Lower lobe of right lung (tissue), 2 donors: ENCODE measurements at regions not wholly inside any gene's neighbourhood (a gene's known extent, or its start where the extent isn't known, plus 50 kb on each side); places are given as distances from the start of the nearest gene placed in this dataset.

Experiments
- ATAC-seq, 2 donors: fragments of 200-7000 bp; cut with Tn5 transposase; one replicate each; pipeline ENCODE4 v1.9.1; 2020 to 2022; ENCODE audit warnings: mild to moderate bottlenecking in 2 of 2, moderate library complexity in 2 of 2
- DNase-seq: peaks from one replicate; pipeline ENCODE4 v3.0.0-alpha.2; 2020
- H3K27ac ChIP-seq: fragments of 200-600 bp; one replicate; pipeline ENCODE4 v1.8.0; 2022
- H3K27me3 ChIP-seq: fragments of 200-600 bp; one replicate; pipeline ENCODE4 v1.8.0; 2022; ENCODE audit warnings: low read depth
- H3K36me3 ChIP-seq: fragments of 200-600 bp; one replicate; pipeline ENCODE4 v1.8.0; 2022; ENCODE audit warnings: mild to moderate bottlenecking
- H3K4me1 ChIP-seq: fragments of 200-600 bp; one replicate; pipeline ENCODE4 v1.8.0; 2022
- H3K4me3 ChIP-seq: fragments of 200-600 bp; one replicate; pipeline ENCODE4 v1.8.0; 2022; ENCODE audit warnings: mild to moderate bottlenecking
- H3K9me3 ChIP-seq: fragments of 200-600 bp; one replicate; pipeline ENCODE4 v1.8.0; 2022
- CTCF ChIP-seq: fragments of 200-600 bp; IDR thresholded peaks from one replicate; pipeline ENCODE4 v1.8.0; 2022; ENCODE audit warnings: antibody characterized with exemption, mild to moderate bottlenecking
- intact Hi-C: fragments of 100-400 bp; cut with DNase I; formaldehyde crosslinking; loops from one replicate; pipeline ENCODE4 v1.11.0; 2022
- donor health status: DM: no; HTN: yes; CAD: no; lungs with severe emphysema.

GRCh38 chr11:122430490-122430889 lies 225.0 kb upstream of the UBASH3B start:
- no peak for ATAC-seq

GRCh38 chr11:122426073-122426472 lies 229.4 kb upstream of the UBASH3B start:
- DNase-seq, result no peak

More at GRCh38 chr11:122430490-122430889, 225.0 kb upstream of the UBASH3B start:
- Histone ChIP-seq H3K27me3 (no peaks in the 10 kb centered on the region), H3K36me3 (no peaks in the 10 kb centered on the region), H3K4me3 (no peak overlapping the region), H3K27ac (no peak overlapping the region), H3K9me3 (no peaks in the 10 kb centered on the region), H3K4me1 (no peaks in the 10 kb centered on the region)
- intact Hi-C loops, result no loop called here
- TF ChIP-seq CTCF, result no peak
- DNase-seq, result no peak

GRCh38 chr11:122424636-122425035 lies 230.9 kb upstream of the UBASH3B start:
- Histone ChIP-seq H3K36me3 (no peaks in the 10 kb centered on the region), H3K9me3 (no peaks in the 10 kb centered on the region), H3K27me3 (no peaks in the 10 kb centered on the region), H3K27ac (no peak overlapping the region), H3K4me1 (no peaks in the 10 kb centered on the region), H3K4me3 (no peak overlapping the region)
- DNase-seq, result no peak
- no peak for ATAC-seq
- no peak for TF ChIP-seq CTCF
- intact Hi-C loops, result no loop called here

More at GRCh38 chr11:122426073-122426472, 229.4 kb upstream of the UBASH3B start:
- no peaks in the 10 kb centered on the region for H3K36me3 ChIP-seq
- H3K9me3 ChIP-seq, result no peaks in the 10 kb centered on the region
- H3K27ac ChIP-seq, result no peak overlapping the region
- no peaks in the 10 kb centered on the region for H3K4me1 ChIP-seq
- no peak for ATAC-seq
- no peak for TF ChIP-seq CTCF
- H3K4me3 ChIP-seq, result no peak overlapping the region
- intact Hi-C loops, result no loop called here
- no peaks in the 10 kb centered on the region for H3K27me3 ChIP-seq

GRCh38 chr11:122423886-122424285 lies 231.6 kb upstream of the UBASH3B start:
- TF ChIP-seq CTCF, result no peak
- Histone ChIP-seq H3K4me1 (no peaks in the 10 kb centered on the region), H3K27me3 (no peaks in the 10 kb centered on the region), H3K9me3 (no peaks in the 10 kb centered on the region), H3K4me3 (no peak overlapping the region), H3K27ac (no peak overlapping the region), H3K36me3 (no peaks in the 10 kb centered on the region)
- DNase-seq (no peak), ATAC-seq (no peak)
- intact Hi-C loops, result no loop called here

- no peak for TF ChIP-seq CTCF
- no peak overlapping the region for H3K27ac ChIP-seq
- DNase-seq, result no peak
- no peak overlapping the region for H3K4me3 ChIP-seq
- H3K9me3 ChIP-seq, result no peaks in the 10 kb centered on the region
- no peaks in the 10 kb centered on the region for H3K27me3 ChIP-seq
- intact Hi-C loops, result no loop called here
- H3K4me1 ChIP-seq, result no peaks in the 10 kb centered on the region
- no peak for ATAC-seq
- no peaks in the 10 kb centered on the region for H3K36me3 ChIP-seq
Observed at GRCh38 chr11:122423273-122423672, 232.2 kb upstream of the UBASH3B start.

GRCh38 chr11:122422682-122423081 lies 232.8 kb upstream of the UBASH3B start:
- Histone ChIP-seq H3K27ac (no peak overlapping the region), H3K4me3 (no peak overlapping the region), H3K36me3 (no peaks in the 10 kb centered on the region), H3K9me3 (no peaks in the 10 kb centered on the region), H3K27me3 (no peaks in the 10 kb centered on the region), H3K4me1 (no peaks in the 10 kb centered on the region)
- peak; percentile 43 to 70 for ATAC-seq
- no peak for DNase-seq
- intact Hi-C loops, result no loop called here
- no peak for TF ChIP-seq CTCF
